Mucosa of descending colon (tissue), 3 donors: ENCODE measurements at regions not wholly inside any gene's neighbourhood (a gene's known extent, or its start where the extent isn't known, plus 50 kb on each side); places are given as distances from the start of the nearest gene placed in this dataset.

Source experiments
- ATAC-seq: fragments of 200-7000 bp; cut with Tn5 transposase; one replicate; pipeline ENCODE4 v1.9.1; 2020; ENCODE audit warnings: mild to moderate bottlenecking, moderate library complexity
- DNase-seq, 3 donors: peaks; one replicate each; pipeline ENCODE4 v3.0.0-alpha.2; 2020
- H3K36me3 ChIP-seq: fragments of 200-600 bp; one replicate; pipeline ENCODE4 v1.8.0; 2021; ENCODE audit warnings: low read depth, mild to moderate bottlenecking
- H3K4me1 ChIP-seq: fragments of 200-600 bp; one replicate; pipeline ENCODE4 v1.8.0; 2021; ENCODE audit warnings: low read depth, mild to moderate bottlenecking
- H3K4me3 ChIP-seq: fragments of 200-600 bp; one replicate; pipeline ENCODE4 v1.8.0; 2021; ENCODE audit warnings: mild to moderate bottlenecking
- H3K9me3 ChIP-seq: fragments of 200-600 bp; one replicate; pipeline ENCODE4 v1.8.0; 2021; ENCODE audit warnings: mild to moderate bottlenecking
- CTCF ChIP-seq: fragments of 200-600 bp; IDR thresholded peaks from one replicate; pipeline ENCODE4 v1.8.0; 2022; ENCODE audit warnings: antibody characterized with exemption, mild to moderate bottlenecking
- intact Hi-C, 2 donors: fragments of 100-400 bp; cut with DNase I in 1 of 2; cut with micrococcal nuclease in 1 of 2; formaldehyde crosslinking; loops; one replicate each; pipeline versions ENCODE4 v1.11.0 to v1.11.1; 2022; cut with DNase I, micrococcal nuclease
- donor health status: DM: no; HTN: no; CAD: no; lungs with moderate emphysema.
- donor health status: DM: no; HTN: no; CAD: no.
- donor health status: DM: no; HTN: yes; CAD: no.

- intact Hi-C loops, result no loop called here
- no peak for TF ChIP-seq CTCF
- Histone ChIP-seq H3K4me3 (no peak overlapping the region), H3K9me3 (no peaks in the 10 kb centered on the region), H3K36me3 (no peaks in the 10 kb centered on the region), H3K4me1 (no peaks in the 10 kb centered on the region)
- ATAC-seq, result no peak
- no peak for DNase-seq
Measured at GRCh38 chr18:7470503-7470902, 96.6 kb upstream of the PTPRM start.

- no peak for ATAC-seq
- no peak for TF ChIP-seq CTCF
- H3K4me3 ChIP-seq, result no peak overlapping the region
- no peaks in the 10 kb centered on the region for H3K4me1 ChIP-seq
- no peaks in the 10 kb centered on the region for H3K9me3 ChIP-seq
- no peaks in the 10 kb centered on the region for H3K36me3 ChIP-seq
- DNase-seq, result no peak
- intact Hi-C loops, result no loop called here
Measured at GRCh38 chr18:7476386-7476785, 90.7 kb upstream of the PTPRM start.

- Histone ChIP-seq H3K4me1 (no peaks in the 10 kb centered on the region), H3K4me3 (no peak overlapping the region), H3K36me3 (no peaks in the 10 kb centered on the region), H3K9me3 (no peaks in the 10 kb centered on the region)
- ATAC-seq (no peak), DNase-seq (no peak)
- intact Hi-C loops, result no loop called here
- TF ChIP-seq CTCF, result no peak
Measured at GRCh38 chr18:7479756-7480155, 87.4 kb upstream of the PTPRM start.

GRCh38 chr18:7480879-7481278 is 86.2 kb upstream of the PTPRM start:
- intact Hi-C loops, result no loop called here
- H3K9me3 ChIP-seq, result no peaks in the 10 kb centered on the region
- no peak for ATAC-seq
- DNase-seq, result no peak
- no peak for TF ChIP-seq CTCF
- H3K4me1 ChIP-seq, result no peaks in the 10 kb centered on the region
- no peaks in the 10 kb centered on the region for H3K36me3 ChIP-seq
- H3K4me3 ChIP-seq, result no peak overlapping the region

- no peak for TF ChIP-seq CTCF
- no peak for ATAC-seq
- no peaks in the 10 kb centered on the region for H3K4me1 ChIP-seq
Measured at GRCh38 chr18:7482342-7482741, 84.8 kb upstream of the PTPRM start.

GRCh38 chr18:7485616-7486015 is 81.5 kb upstream of the PTPRM start:
- intact Hi-C loops, result no loop called here
- no peak overlapping the region for H3K4me3 ChIP-seq
- H3K36me3 ChIP-seq, result no peaks in the 10 kb centered on the region
- ATAC-seq, result no peak
- no peaks in the 10 kb centered on the region for H3K4me1 ChIP-seq
- H3K9me3 ChIP-seq, result no peaks in the 10 kb centered on the region
- no peak for DNase-seq
- TF ChIP-seq CTCF, result no peak

More at GRCh38 chr18:7482342-7482741, 84.8 kb upstream of the PTPRM start:
- H3K4me3 ChIP-seq, result no peak overlapping the region
- no peaks in the 10 kb centered on the region for H3K9me3 ChIP-seq
- DNase-seq, result no peak
- intact Hi-C loops, result no loop called here
- H3K36me3 ChIP-seq, result no peaks in the 10 kb centered on the region
